AG04450 (cell line): ENCODE measurements at regions not wholly inside any gene's neighbourhood (a gene's known extent, or its start where the extent isn't known, plus 50 kb on each side); places are given as distances from the start of the nearest gene placed in this dataset.

Experiments
- CTCF ChIA-PET: fragments of 300-600, 350-600 bp; formaldehyde crosslinking; extraction: SDS; loops from one replicate; lab custom pipeline; 2022; ENCODE audit warnings: antibody characterized with exemption, inconsistent platforms; lab: Charles Lee
- POLR2A ChIA-PET: fragments of 350-600 bp; formaldehyde crosslinking; extraction: SDS; loops from one replicate; lab custom pipeline; 2021; ENCODE audit warnings: antibody characterized with exemption, inconsistent platforms; lab: Yijun Ruan, JAX
- DNase-seq: peaks from one replicate; pipeline ENCODE4 v3.0.0-alpha.2; 2011; ENCODE audit warnings: low read depth, low spot score
- H3K27ac ChIP-seq: one replicate; pipeline ENCODE4 v1.5.1; 2012; ENCODE audit warnings: low read depth, low read length, control low read depth
- H3K27me3 ChIP-seq: one replicate; pipeline ENCODE4 v1.6.0; 2012; ENCODE audit warnings: low read length; ENCODE audit not compliant: control insufficient read depth, insufficient read depth
- H3K4me3 ChIP-seq: 2 replicates; pipeline ENCODE4 v1.5.1; 2011; ENCODE audit warnings: mild to moderate bottlenecking, low read depth, low read length, control low read depth
- H3K9me3 ChIP-seq: 2 replicates; pipeline ENCODE4 v1.5.1; 2012; ENCODE audit warnings: low read length; ENCODE audit not compliant: control insufficient read depth, insufficient read depth
- CTCF ChIP-seq: IDR thresholded peaks from 2 replicates; pipeline ENCODE4 v1.5.1; 2011; ENCODE audit warnings: low read depth, low read length, control low read depth, inconsistent platforms

- Histone ChIP-seq H3K4me3 (no peak overlapping the region), H3K27me3 (no peaks in the 10 kb centered on the region), H3K9me3 (no peaks in the 10 kb centered on the region; the same call in 1 of the 2 replicates), H3K27ac (no peak overlapping the region)
- ChIA-PET POLR2A (interaction anchor here (3.2 kb wide), 1 partner anchor 139 kb away, joined by 34 read pairs; the partner anchor contains the start of gene ID2), CTCF (no interaction called here)
- no peak for TF ChIP-seq CTCF
- no peak for DNase-seq
These were observed 139.3 kb upstream of the ID2 start for GRCh38 chr2:8542381-8543059.

GRCh38 chr2:8543060-8543382, 138.8 kb upstream of the ID2 start:
- no peak for TF ChIP-seq CTCF
- Histone ChIP-seq H3K27me3 (no peaks in the 10 kb centered on the region), H3K9me3 (no peaks in the 10 kb centered on the region; the same call in 1 of the 2 replicates), H3K4me3 (no peak overlapping the region), H3K27ac (no peak overlapping the region)
- DNase-seq: no peak
- CTCF ChIA-PET: no interaction called here
- POLR2A ChIA-PET: interaction anchor here (1.1 to 3.2 kb wide), 4 partner anchors 90 to 139 kb away, joined by 3 to 34 read pairs (median 10); partner anchors contain the start of gene ID2

DNA sequence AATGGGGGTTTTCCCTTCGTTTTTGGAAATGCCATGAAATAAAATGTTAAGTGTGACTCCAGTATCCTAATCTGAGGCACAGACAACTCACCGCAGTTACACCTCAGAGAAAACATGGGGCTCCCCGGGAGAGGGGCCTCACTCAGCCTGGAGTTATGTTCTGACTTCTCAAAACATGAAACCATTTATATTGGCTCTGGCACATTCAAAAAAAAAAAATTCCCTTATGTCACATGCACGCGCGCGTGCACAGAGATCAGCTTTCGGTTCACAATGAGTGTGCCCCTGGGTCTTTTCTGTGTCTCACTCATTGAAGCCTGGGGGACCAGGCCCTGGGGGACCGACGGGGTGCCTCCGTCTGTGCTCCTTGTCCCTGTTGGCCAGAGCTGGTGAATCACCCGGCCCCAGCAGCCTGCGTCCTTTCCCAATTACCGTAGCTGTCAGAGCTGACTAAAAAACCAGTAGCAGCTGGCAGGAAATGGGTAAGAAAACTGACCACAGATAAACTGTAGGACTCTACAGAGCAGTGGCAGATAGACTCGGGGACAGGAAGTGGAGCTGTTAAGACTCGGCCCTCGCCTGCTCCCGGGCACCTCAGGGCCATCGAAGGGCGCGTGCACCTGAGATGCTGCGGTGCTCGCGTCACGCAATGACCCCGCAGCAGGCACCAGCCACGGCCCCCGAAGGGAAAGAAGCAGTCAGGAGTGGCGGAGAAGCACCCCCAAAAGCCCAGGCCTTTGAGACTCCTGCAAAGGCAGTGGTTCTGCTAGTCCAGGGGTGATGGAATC, 138.3 kb upstream of the ID2 start:
- CTCF ChIA-PET: no interaction called here
- no peak for TF ChIP-seq CTCF
- DNase-seq: peak; percentile 45
- Histone ChIP-seq H3K9me3 (no peaks in the 10 kb centered on the region; the same call in 1 of the 2 replicates), H3K27me3 (no peaks in the 10 kb centered on the region), H3K27ac (peak overlapping the region; percentile 65), H3K4me3 (no peak overlapping the region)
- POLR2A ChIA-PET: interaction anchor here (1.1 to 3.2 kb wide), 4 partner anchors 90 to 138 kb away, joined by 3 to 34 read pairs (median 10); partner anchors contain the start of gene ID2

DNA sequence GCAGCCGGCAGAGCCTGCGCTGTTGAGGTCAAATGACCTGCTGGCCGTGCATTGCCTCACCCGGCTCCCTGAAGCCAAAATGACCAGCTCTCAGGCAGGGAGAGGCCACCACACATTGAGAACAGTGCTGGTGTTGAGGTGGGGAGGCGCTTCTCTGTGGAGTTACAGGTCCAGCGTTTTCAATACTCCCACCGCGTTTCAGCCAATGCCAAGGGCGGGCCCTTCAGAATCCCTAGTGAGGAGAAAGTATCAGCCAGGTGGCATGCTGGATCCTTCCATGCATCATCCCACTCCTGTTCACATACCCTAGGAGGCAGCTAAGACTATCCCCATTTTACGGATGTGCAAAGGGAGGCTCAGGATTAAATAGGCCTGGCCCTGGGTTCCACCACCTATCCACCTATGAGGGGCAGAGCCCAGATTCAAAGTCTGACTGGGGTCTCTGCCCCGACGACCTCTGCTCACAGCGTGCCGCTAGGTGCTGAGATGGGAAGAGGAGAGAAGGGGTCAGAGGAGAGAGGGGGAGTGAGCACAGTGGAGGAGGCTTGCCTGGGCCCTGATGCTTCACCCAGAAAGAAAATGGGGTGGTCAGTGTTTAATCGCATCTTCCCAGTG, 137.6 kb upstream of the ID2 start:
- Histone ChIP-seq H3K27ac (peak overlapping the region; percentile 65), H3K9me3 (no peaks in the 10 kb centered on the region; the same call in 1 of the 2 replicates), H3K4me3 (no peak overlapping the region), H3K27me3 (no peaks in the 10 kb centered on the region)
- TF ChIP-seq CTCF: no peak
- CTCF ChIA-PET: no interaction called here
- no peak for DNase-seq
- POLR2A ChIA-PET: interaction anchor here (0.7 to 3.2 kb wide), 6 partner anchors 89 to 202 kb away, joined by 3 to 34 read pairs (median 7); partner anchors contain the start of gene ID2
